ENCODE measurements at regions not wholly inside any gene's neighbourhood (a gene's known extent, or its start where the extent isn't known, plus 50 kb on each side); places are given as distances from the start of the nearest gene placed in this dataset.

DNA sequence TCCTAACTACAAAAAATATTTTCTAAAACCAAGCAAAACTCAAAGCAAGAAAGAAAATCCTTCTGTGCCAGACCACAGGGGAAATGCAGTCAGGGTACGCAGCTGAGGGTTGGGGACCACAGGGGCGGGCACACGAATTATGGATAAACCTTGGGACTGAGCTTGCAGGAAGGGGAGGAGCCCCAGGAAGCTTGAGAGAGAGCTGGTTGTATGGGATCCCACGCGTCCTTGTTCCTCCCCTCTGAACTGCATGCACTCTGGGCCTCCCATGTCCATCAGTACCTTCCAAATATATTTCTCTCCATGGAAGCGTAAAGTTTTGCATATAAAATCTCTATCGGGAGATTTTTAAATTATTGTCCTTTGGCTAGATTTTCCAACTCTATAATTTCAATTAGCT, 673.4 kb downstream of the TBC1D22A start:
- Histone ChIP-seq H3K27me3 (ENCODE audit: insufficient read depth, low read length) (no peaks in the 10 kb centered on the region), H3K4me1 (ENCODE audit: control insufficient read depth in 1 of 2, insufficient read depth in 2 of 2, low read length in 2 of 2) (no peaks in the 10 kb centered on the region), H4K20me1 (ENCODE audit: insufficient read depth) (no peaks in the 10 kb centered on the region), H3K79me2 (ENCODE audit: insufficient read depth, low read length) (no peaks in the 10 kb centered on the region), H3K27ac (ENCODE audit: low read depth, low read length) (no peak overlapping the region), H3K4me3 (replicated peaks in 1 of 2; ENCODE audit: low read depth in 1 of 2, low read length in 2 of 2) (no peak overlapping the region), H3K4me2 (ENCODE audit: low read length) (no peak overlapping the region), H3K36me3 (ENCODE audit: control insufficient read depth in 1 of 2, insufficient read depth in 2 of 2, low read length in 2 of 2) (no peaks in the 10 kb centered on the region), H3K9me3 (ENCODE audit: control insufficient read depth in 1 of 2, insufficient read depth in 1 of 2, low read depth in 1 of 2, low read length in 2 of 2) (no peaks in the 10 kb centered on the region), H3K9me2 (ENCODE audit: insufficient read depth) (no peaks in the 10 kb centered on the region), H2AFZ (ENCODE audit: low read depth, low read length, poor library complexity, severe bottlenecking) (no peak overlapping the region), H3K9ac (ENCODE audit: low read length) (no peak overlapping the region)
- ChIA-PET CTCF (no interaction called here), RAD21 (ENCODE audit: low non-redundant PET in 1 of 2, low total read pairs in 2 of 2, uncharacterized antibody in 2 of 2, unreplicated experiment in 2 of 2) (no interaction called here), POLR2A (no interaction called here)
- no TSS peak for BruUV-seq (replicated peaks)
- DNase-seq (ENCODE audit: low read depth, low spot score): no peak
- ATAC-seq: no peak
- intact Hi-C loops (cut with micrococcal nuclease): no loop called here
- TF ChIP-seq, protein P1, sequence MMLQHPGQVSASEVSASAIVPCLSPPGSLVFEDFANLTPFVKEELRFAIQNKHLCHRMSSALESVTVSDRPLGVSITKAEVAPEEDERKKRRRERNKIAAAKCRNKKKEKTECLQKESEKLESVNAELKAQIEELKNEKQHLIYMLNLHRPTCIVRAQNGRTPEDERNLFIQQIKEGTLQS (IDR thresholded peaks at IDR 0.05): no peak
- TF ChIP-seq TCF7L2 (IDR thresholded peaks at IDR 0.05; ENCODE audit: borderline replicate concordance, extremely low read depth, insufficient read depth, insufficient read length) (no peak), CBX3 (IDR thresholded peaks at IDR 0.05; ENCODE audit: low read depth) (no peak), EGR1 (IDR thresholded peaks at IDR 0.05; ENCODE audit: low read depth) (no peak), ZFX (IDR thresholded peaks at IDR 0.05) (no peak), EZH2phosphoT487 (IDR thresholded peaks at IDR 0.05; ENCODE audit: borderline replicate concordance) (no peak), POLR2AphosphoS5 (IDR thresholded peaks at IDR 0.05; ENCODE audit: low read depth, low read length) (no peak), POLR2A (IDR thresholded peaks at IDR 0.05; ENCODE audit: borderline replicate concordance, extremely low read depth, insufficient read depth, insufficient read length) (no peak)
- TF ChIP-seq, protein P2, sequence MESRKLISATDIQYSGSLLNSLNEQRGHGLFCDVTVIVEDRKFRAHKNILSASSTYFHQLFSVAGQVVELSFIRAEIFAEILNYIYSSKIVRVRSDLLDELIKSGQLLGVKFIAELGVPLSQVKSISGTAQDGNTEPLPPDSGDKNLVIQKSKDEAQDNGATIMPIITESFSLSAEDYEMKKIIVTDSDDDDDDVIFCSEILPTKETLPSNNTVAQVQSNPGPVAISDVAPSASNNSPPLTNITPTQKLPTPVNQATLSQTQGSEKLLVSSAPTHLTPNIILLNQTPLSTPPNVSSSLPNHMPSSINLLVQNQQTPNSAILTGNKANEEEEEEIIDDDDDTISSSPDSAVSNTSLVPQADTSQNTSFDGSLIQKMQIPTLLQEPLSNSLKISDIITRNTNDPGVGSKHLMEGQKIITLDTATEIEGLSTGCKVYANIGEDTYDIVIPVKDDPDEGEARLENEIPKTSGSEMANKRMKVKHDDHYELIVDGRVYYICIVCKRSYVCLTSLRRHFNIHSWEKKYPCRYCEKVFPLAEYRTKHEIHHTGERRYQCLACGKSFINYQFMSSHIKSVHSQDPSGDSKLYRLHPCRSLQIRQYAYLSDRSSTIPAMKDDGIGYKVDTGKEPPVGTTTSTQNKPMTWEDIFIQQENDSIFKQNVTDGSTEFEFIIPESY (IDR thresholded peaks at IDR 0.05; ENCODE audit: extremely low read depth, insufficient replicate concordance, low read length): no peak

DNA sequence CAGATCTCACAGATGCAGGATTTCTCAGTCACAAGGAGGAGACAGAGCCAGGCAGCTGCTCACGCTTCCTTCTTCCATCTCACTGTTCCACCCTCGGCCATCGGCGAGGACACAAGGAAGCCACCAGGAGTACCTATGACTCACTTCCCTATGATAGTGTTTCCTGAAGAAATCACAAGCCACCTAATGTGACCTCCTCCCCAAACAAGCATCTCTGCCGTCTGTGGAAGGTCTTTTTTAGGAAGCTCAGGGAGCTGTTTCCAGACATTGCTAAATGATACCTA, 672.7 kb downstream of the TBC1D22A start:
- H3K36me3 ChIP-seq (ENCODE audit: control insufficient read depth in 1 of 2, insufficient read depth in 2 of 2, low read length in 2 of 2): no peaks in the 10 kb centered on the region
- H3K4me3 ChIP-seq (replicated peaks in 1 of 2; ENCODE audit: low read depth in 1 of 2, low read length in 2 of 2): no peak overlapping the region
- no peaks in the 10 kb centered on the region for H4K20me1 ChIP-seq (ENCODE audit: insufficient read depth)
- intact Hi-C loops (cut with micrococcal nuclease): no loop called here
- CTCF ChIA-PET: no interaction called here
- no peaks in the 10 kb centered on the region for H3K79me2 ChIP-seq (ENCODE audit: insufficient read depth, low read length)
- TF ChIP-seq SP1 (IDR thresholded peaks at IDR 0.05; ENCODE audit: low read depth): no peak
- TF ChIP-seq ELF1 (IDR thresholded peaks at IDR 0.05; ENCODE audit: borderline replicate concordance, low read depth): no peak
- no peak for TF ChIP-seq JUND (IDR thresholded peaks at IDR 0.05)
- TF ChIP-seq ZFX (IDR thresholded peaks at IDR 0.05): no peak
- TF ChIP-seq, protein P1 (IDR thresholded peaks at IDR 0.05): no peak
- TF ChIP-seq POLR2A (IDR thresholded peaks at IDR 0.05; ENCODE audit: borderline replicate concordance, extremely low read depth, insufficient read depth, insufficient read length): no peak
- TF ChIP-seq CEBPB (IDR thresholded peaks at IDR 0.05; ENCODE audit: low read depth): no peak
- TF ChIP-seq ZNF274 (IDR thresholded peaks at IDR 0.05; ENCODE audit: low read depth, low read length): no peak
- no peak for TF ChIP-seq EZH2 (IDR thresholded peaks at IDR 0.05)
- TF ChIP-seq, protein P3, sequence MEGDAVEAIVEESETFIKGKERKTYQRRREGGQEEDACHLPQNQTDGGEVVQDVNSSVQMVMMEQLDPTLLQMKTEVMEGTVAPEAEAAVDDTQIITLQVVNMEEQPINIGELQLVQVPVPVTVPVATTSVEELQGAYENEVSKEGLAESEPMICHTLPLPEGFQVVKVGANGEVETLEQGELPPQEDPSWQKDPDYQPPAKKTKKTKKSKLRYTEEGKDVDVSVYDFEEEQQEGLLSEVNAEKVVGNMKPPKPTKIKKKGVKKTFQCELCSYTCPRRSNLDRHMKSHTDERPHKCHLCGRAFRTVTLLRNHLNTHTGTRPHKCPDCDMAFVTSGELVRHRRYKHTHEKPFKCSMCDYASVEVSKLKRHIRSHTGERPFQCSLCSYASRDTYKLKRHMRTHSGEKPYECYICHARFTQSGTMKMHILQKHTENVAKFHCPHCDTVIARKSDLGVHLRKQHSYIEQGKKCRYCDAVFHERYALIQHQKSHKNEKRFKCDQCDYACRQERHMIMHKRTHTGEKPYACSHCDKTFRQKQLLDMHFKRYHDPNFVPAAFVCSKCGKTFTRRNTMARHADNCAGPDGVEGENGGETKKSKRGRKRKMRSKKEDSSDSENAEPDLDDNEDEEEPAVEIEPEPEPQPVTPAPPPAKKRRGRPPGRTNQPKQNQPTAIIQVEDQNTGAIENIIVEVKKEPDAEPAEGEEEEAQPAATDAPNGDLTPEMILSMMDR (IDR thresholded peaks at IDR 0.05 in 2 of 3, conservative IDR thresholded peaks at IDR 0.05 in 1 of 3; ENCODE audit: borderline replicate concordance in 1 of 3, insufficient read depth in 1 of 3, low read depth in 2 of 3, low read length in 2 of 3): no peak
- TF ChIP-seq EZH2phosphoT487 (IDR thresholded peaks at IDR 0.05; ENCODE audit: borderline replicate concordance): no peak
- no peak for TF ChIP-seq EGR1 (IDR thresholded peaks at IDR 0.05; ENCODE audit: low read depth)
- no peak for TF ChIP-seq CBX3 (IDR thresholded peaks at IDR 0.05; ENCODE audit: low read depth)
- TF ChIP-seq POLR2AphosphoS5 (IDR thresholded peaks at IDR 0.05; ENCODE audit: low read depth, low read length): no peak
- no peak for TF ChIP-seq YY1 (IDR thresholded peaks at IDR 0.05; ENCODE audit: extremely low read depth, insufficient replicate concordance, low read depth, low read length)
- H3K4me1 ChIP-seq (ENCODE audit: control insufficient read depth in 1 of 2, insufficient read depth in 2 of 2, low read length in 2 of 2): no peaks in the 10 kb centered on the region
- ATAC-seq (no peak), DNase-seq (ENCODE audit: low read depth, low spot score) (no peak)
- H3K9ac ChIP-seq (ENCODE audit: low read length): no peak overlapping the region
- no peak overlapping the region for H3K27ac ChIP-seq (ENCODE audit: low read depth, low read length)
- H2AFZ ChIP-seq (ENCODE audit: low read depth, low read length, poor library complexity, severe bottlenecking): no peak overlapping the region
- POLR2A ChIA-PET: no interaction called here
- no TSS peak for BruUV-seq (replicated peaks)
- H3K9me3 ChIP-seq (ENCODE audit: control insufficient read depth in 1 of 2, insufficient read depth in 1 of 2, low read depth in 1 of 2, low read length in 2 of 2): no peaks in the 10 kb centered on the region
- no peaks in the 10 kb centered on the region for H3K9me2 ChIP-seq (ENCODE audit: insufficient read depth)
- no peak overlapping the region for H3K4me2 ChIP-seq (ENCODE audit: low read length)
- no peaks in the 10 kb centered on the region for H3K27me3 ChIP-seq (ENCODE audit: insufficient read depth, low read length)
- RAD21 ChIA-PET (ENCODE audit: low non-redundant PET in 1 of 2, low total read pairs in 2 of 2, uncharacterized antibody in 2 of 2, unreplicated experiment in 2 of 2): no interaction called here
